ENCODE measurements at regions not wholly inside any gene's neighbourhood (a gene's known extent, or its start where the extent isn't known, plus 50 kb on each side); places are given as distances from the start of the nearest gene placed in this dataset.
A peak's percentile ranks its signal among the peaks of the same experiment; 100 is the strongest.

GRCh38 chr21:35245879-35246278 is 196.8 kb upstream of the RUNX1 start:
- Histone ChIP-seq H3K27ac (no peak overlapping the region), H3K27me3 (no peaks in the 10 kb centered on the region), H3K36me3 (no peaks in the 10 kb centered on the region), H3K9me3 (no peaks in the 10 kb centered on the region), H3K4me3 (no peak overlapping the region), H3K4me1 (peaks cover 0 to 5% (median 2%) of the 10 kb centered on the region in 4 donors)
- ATAC-seq (ENCODE audit: low FRiP score in 2 of 2) (no peak), DNase-seq (no peak)
- no peak for TF ChIP-seq CTCF (IDR thresholded peaks at IDR 0.05)
- no peak for TF ChIP-seq POLR2A (IDR thresholded peaks at IDR 0.05)
- TF ChIP-seq POLR2AphosphoS5 (IDR thresholded peaks at IDR 0.05): no peak
- TF ChIP-seq EP300 (IDR thresholded peaks at IDR 0.05): no peak
- WGBS, 2 donors: 61 to 67% methylated on average over 1 of the region's 1 CpG

- Histone ChIP-seq H3K27ac (no peak overlapping the region), H3K27me3 (no peaks in the 10 kb centered on the region), H3K4me3 (no peak overlapping the region), H3K9me3 (no peaks in the 10 kb centered on the region), H3K4me1 (peaks cover 0 to 5% (median 2%) of the 10 kb centered on the region in 4 donors), H3K36me3 (no peaks in the 10 kb centered on the region)
- WGBS, 2 donors: 33 to 47% methylated on average over 4 of the region's 4 CpGs
- ATAC-seq (ENCODE audit: low FRiP score in 2 of 2) (peak in 1 of 2 donors; percentile 51), DNase-seq (peak in 1 of 2 donors; percentile 33)
- TF ChIP-seq EP300 (IDR thresholded peaks at IDR 0.05) (no peak), POLR2A (IDR thresholded peaks at IDR 0.05) (no peak), CTCF (IDR thresholded peaks at IDR 0.05) (no peak)
These were observed 195.4 kb upstream of the RUNX1 start for GRCh38 chr21:35244514-35244913.

- Histone ChIP-seq H3K36me3 (no peaks in the 10 kb centered on the region), H3K27me3 (no peaks in the 10 kb centered on the region), H3K4me1 (peaks cover 0 to 5% (median 2%) of the 10 kb centered on the region in 4 donors), H3K27ac (no peak overlapping the region), H3K9me3 (no peaks in the 10 kb centered on the region), H3K4me3 (no peak overlapping the region)
- WGBS, 2 donors: 74 to 83% methylated on average over 4 of the region's 4 CpGs
- DNase-seq (no peak), ATAC-seq (ENCODE audit: low FRiP score in 2 of 2) (no peak)
- TF ChIP-seq EP300 (IDR thresholded peaks at IDR 0.05): no peak
These were observed 194.1 kb upstream of the RUNX1 start for GRCh38 chr21:35243171-35243570.

- Histone ChIP-seq H3K4me3 (no peak overlapping the region), H3K27me3 (no peaks in the 10 kb centered on the region), H3K4me1 (peaks cover 0 to 3% (median under 1%) of the 10 kb centered on the region in 4 donors), H3K36me3 (no peaks in the 10 kb centered on the region), H3K9me3 (peaks cover 0 to 7% (median 0%) of the 10 kb centered on the region in 4 donors), H3K27ac (no peak overlapping the region)
- DNase-seq: peak in 1 of 2 donors; percentile 46
- no peak for ATAC-seq (ENCODE audit: low FRiP score in 2 of 2)
- TF ChIP-seq CTCF (IDR thresholded peaks at IDR 0.05) (no peak), POLR2A (IDR thresholded peaks at IDR 0.05) (no peak), POLR2AphosphoS5 (IDR thresholded peaks at IDR 0.05) (no peak), EP300 (IDR thresholded peaks at IDR 0.05) (no peak)
- WGBS, 2 donors: 52 to 69% methylated on average over 8 to 9 of the region's 9 CpGs
These were observed 190.7 kb upstream of the RUNX1 start for GRCh38 chr21:35239811-35240219.

GRCh38 chr21:35238119-35238518 is 189.0 kb upstream of the RUNX1 start:
- Histone ChIP-seq H3K9me3 (peaks cover 0 to 7% (median 0%) of the 10 kb centered on the region in 4 donors), H3K4me3 (no peak overlapping the region), H3K4me1 (no peaks in the 10 kb centered on the region), H3K27ac (no peak overlapping the region), H3K27me3 (no peaks in the 10 kb centered on the region), H3K36me3 (no peaks in the 10 kb centered on the region)
- no peak for TF ChIP-seq POLR2AphosphoS5 (IDR thresholded peaks at IDR 0.05)
- TF ChIP-seq POLR2A (IDR thresholded peaks at IDR 0.05): no peak
- TF ChIP-seq EP300 (IDR thresholded peaks at IDR 0.05): no peak
- TF ChIP-seq CTCF (IDR thresholded peaks at IDR 0.05): no peak
- no peak for ATAC-seq (ENCODE audit: low FRiP score in 2 of 2)
- 83 to 84% methylated on average over 2 of the region's 2 CpGs for WGBS, 2 donors
- no peak for DNase-seq

Data from upper lobe of left lung (tissue), 6 donors.